Liver (tissue), 8 donors: ENCODE measurements at regions not wholly inside any gene's neighbourhood (a gene's known extent, or its start where the extent isn't known, plus 50 kb on each side); places are given as distances from the start of the nearest gene placed in this dataset.

ENCODE experiments used
- DNase-seq: peaks from one replicate; pipeline ENCODE4 v3.0.0-alpha.2; 2017; ENCODE audit warnings: low spot score
- H3K27ac ChIP-seq, 2 donors: one replicate each; pipeline ENCODE4 v1.7.0; 2013; ENCODE audit warnings: inconsistent platforms in 2 of 2, low read length in 2 of 2, control low read depth in 1 of 2, low read depth in 1 of 2, mild to moderate bottlenecking in 1 of 2
- H3K27me3 ChIP-seq, 4 donors: one replicate each; pipeline versions ENCODE4 v1.6.1 to v1.7.0; 2013; ENCODE audit warnings: low read length in 3 of 4, inconsistent platforms in 1 of 4, mild to moderate bottlenecking in 1 of 4, moderate library complexity in 1 of 4; ENCODE audit not compliant: control insufficient read depth in 4 of 4, insufficient read depth in 4 of 4
- H3K36me3 ChIP-seq, 4 donors: one replicate each; pipeline versions ENCODE4 v1.6.1 to v1.7.0; 2013; ENCODE audit warnings: low read length in 3 of 4, mild to moderate bottlenecking in 3 of 4, low read depth in 1 of 4, moderate library complexity in 1 of 4; ENCODE audit not compliant: control insufficient read depth in 4 of 4, insufficient read depth in 3 of 4
- H3K4me1 ChIP-seq, 4 donors: one replicate each; pipeline versions ENCODE4 v1.6.1 to v1.7.0; 2013; ENCODE audit warnings: low read length in 3 of 4, mild to moderate bottlenecking in 3 of 4, moderate library complexity in 1 of 4; ENCODE audit not compliant: control insufficient read depth in 4 of 4, insufficient read depth in 4 of 4
- H3K4me3 ChIP-seq, 3 donors: one replicate each; pipeline versions ENCODE4 v1.6.1 to v1.7.0; 2013; ENCODE audit warnings: low read length in 3 of 3, control low read depth in 1 of 3, low read depth in 1 of 3, mild to moderate bottlenecking in 1 of 3
- H3K9ac ChIP-seq, 2 donors: one replicate each; pipeline ENCODE4 v1.7.0; 2013; ENCODE audit warnings: low read length in 2 of 2, mild to moderate bottlenecking in 2 of 2, moderate library complexity in 2 of 2, control low read depth in 1 of 2, low read depth in 1 of 2
- H3K9me3 ChIP-seq, 4 donors: one replicate each; pipeline versions ENCODE4 v1.6.1 to v1.7.0; 2013; ENCODE audit warnings: low read length in 3 of 4; ENCODE audit not compliant: control insufficient read depth in 4 of 4
- ATF3 ChIP-seq: IDR thresholded peaks from 2 replicates; pipeline ENCODE4 v1.6.1; 2016; ENCODE audit warnings: antibody characterized with exemption
- CTCF ChIP-seq: fragments of 150-350 bp; IDR thresholded peaks from 2 replicates; pipeline ENCODE4 v1.5.1; 2017; ENCODE audit warnings: improper control_type of control experiment, low read depth, low read length; ENCODE audit not compliant: missing input control
- EGR1 ChIP-seq, 2 donors: IDR thresholded peaks; 2 replicates each; pipeline ENCODE4 v1.6.1; 2016 to 2018; ENCODE audit warnings: antibody characterized with exemption in 2 of 2, low read depth in 2 of 2
- FOXA1 ChIP-seq: IDR thresholded peaks from 2 replicates; pipeline ENCODE4 v1.6.1; 2016; ENCODE audit warnings: antibody characterized with exemption
- GABPA ChIP-seq, 2 donors: IDR thresholded peaks in 1 of 2; conservative IDR thresholded peaks in 1 of 2; 2 replicates each; pipeline ENCODE4 v1.6.1; 2016; ENCODE audit warnings: antibody characterized with exemption in 2 of 2, mild to moderate bottlenecking in 1 of 2, moderate library complexity in 1 of 2
- HNF4G ChIP-seq: IDR thresholded peaks from 2 replicates; pipeline ENCODE4 v1.6.1; 2016; ENCODE audit warnings: antibody characterized with exemption
- JUND ChIP-seq, 2 donors: IDR thresholded peaks; 2 replicates each; pipeline ENCODE4 v1.6.1; 2016; ENCODE audit warnings: antibody characterized with exemption in 2 of 2
- MAX ChIP-seq: IDR thresholded peaks from 2 replicates; pipeline ENCODE4 v1.6.1; 2016; ENCODE audit warnings: antibody characterized with exemption
- NR2F2 ChIP-seq: IDR thresholded peaks from 2 replicates; pipeline ENCODE4 v1.6.1; 2016; ENCODE audit warnings: antibody characterized with exemption
- RAD21 ChIP-seq, 2 donors: IDR thresholded peaks; 2 replicates each; pipeline ENCODE4 v1.6.1; 2016; ENCODE audit warnings: antibody characterized with exemption in 2 of 2, mild to moderate bottlenecking in 2 of 2
- REST ChIP-seq: IDR thresholded peaks from 2 replicates; pipeline ENCODE4 v1.6.1; 2016; ENCODE audit warnings: antibody characterized with exemption, mild to moderate bottlenecking
- RXRA ChIP-seq, 2 donors: IDR thresholded peaks; 2 replicates each; pipeline ENCODE4 v1.6.1; 2017 to 2018; ENCODE audit warnings: antibody characterized with exemption in 2 of 2, mild to moderate bottlenecking in 1 of 2
- SP1 ChIP-seq: IDR thresholded peaks from 2 replicates; pipeline ENCODE4 v1.6.1; 2018; ENCODE audit warnings: antibody characterized with exemption, mild to moderate bottlenecking
- YY1 ChIP-seq: IDR thresholded peaks from 2 replicates; pipeline ENCODE4 v1.6.1; 2016; ENCODE audit warnings: antibody characterized with exemption, mild to moderate bottlenecking
- ZBTB33 ChIP-seq: IDR thresholded peaks from 2 replicates; pipeline ENCODE4 v1.6.1; 2016; ENCODE audit warnings: antibody characterized with exemption
- WGBS: extraction: QIAGEN DNeasy Blood & Tissue Kit; methylation state at CpG from one replicate; pipeline ENCODE4 v1.1.7; 2013; 5-methylcytosine and 5-hydroxymethylcytosine counted together
- donor health status: healthy.
- donor health status: healthy.
- donor health status: healthy.
- donor health status: healthy.
- donor health status: healthy.

GRCh38 chr2:72051971-72052505 is 95.6 kb downstream of the CYP26B1 start:
- no peaks in the 10 kb centered on the region for H3K27me3 ChIP-seq

More at GRCh38 chr2:72051971-72052505, 95.6 kb downstream of the CYP26B1 start:
- WGBS = 85% methylated on average over 4 of the region's 4 CpGs
- Histone ChIP-seq H3K4me1 (no peaks in the 10 kb centered on the region), H3K9ac (no peak overlapping the region), H3K4me3 (no peak overlapping the region), H3K27ac (no peak overlapping the region), H3K36me3 (no peaks in the 10 kb centered on the region), H3K9me3 (no peaks in the 10 kb centered on the region)
- no peak for DNase-seq
- no peak for TF ChIP-seq MAX
- no peak for TF ChIP-seq SP1
- no peak for TF ChIP-seq YY1
- no peak for TF ChIP-seq RAD21 (IDR thresholded peaks at IDR 0.05)
- no peak for TF ChIP-seq CTCF
- TF ChIP-seq REST = no peak
- TF ChIP-seq GABPA (IDR thresholded peaks at IDR 0.05 in 1 of 2, conservative IDR thresholded peaks at IDR 0.05 in 1 of 2) = no peak
- TF ChIP-seq ZBTB33 = no peak
- TF ChIP-seq NR2F2 = no peak
- no peak for TF ChIP-seq FOXA1
- TF ChIP-seq EGR1 (IDR thresholded peaks at IDR 0.05; ENCODE audit: low read depth in 2 of 2) = no peak
- TF ChIP-seq ATF3 = no peak
- TF ChIP-seq HNF4G = no peak
- TF ChIP-seq RXRA (IDR thresholded peaks at IDR 0.05) = no peak
- TF ChIP-seq JUND (IDR thresholded peaks at IDR 0.05) = no peak
